ENCODE measurements at regions not wholly inside any gene's neighbourhood (a gene's known extent, or its start where the extent isn't known, plus 50 kb on each side); places are given as distances from the start of the nearest gene placed in this dataset.
A peak's percentile ranks its signal among the peaks of the same experiment; 100 is the strongest.

DNA sequence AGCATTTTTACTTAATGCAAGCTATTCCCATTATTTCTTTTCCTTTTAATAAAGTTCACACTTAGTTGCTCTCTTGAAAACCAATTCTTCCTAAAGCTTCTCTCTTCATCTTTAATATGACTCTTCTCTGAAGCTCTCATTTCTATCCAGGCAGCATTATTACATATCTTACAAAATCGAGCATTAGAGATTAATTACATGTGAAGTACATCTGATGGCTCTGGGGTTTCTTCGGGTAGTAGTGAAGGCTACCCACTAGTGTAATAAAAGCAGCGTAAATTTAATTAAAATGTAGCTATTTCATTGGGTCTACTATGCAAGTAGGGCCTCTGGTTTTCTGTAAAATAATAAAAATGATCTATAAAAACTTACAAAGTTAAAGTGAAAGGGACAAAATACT lies 513.6 kb upstream of the DPH6 start:
- TF ChIP-seq, protein P1, sequence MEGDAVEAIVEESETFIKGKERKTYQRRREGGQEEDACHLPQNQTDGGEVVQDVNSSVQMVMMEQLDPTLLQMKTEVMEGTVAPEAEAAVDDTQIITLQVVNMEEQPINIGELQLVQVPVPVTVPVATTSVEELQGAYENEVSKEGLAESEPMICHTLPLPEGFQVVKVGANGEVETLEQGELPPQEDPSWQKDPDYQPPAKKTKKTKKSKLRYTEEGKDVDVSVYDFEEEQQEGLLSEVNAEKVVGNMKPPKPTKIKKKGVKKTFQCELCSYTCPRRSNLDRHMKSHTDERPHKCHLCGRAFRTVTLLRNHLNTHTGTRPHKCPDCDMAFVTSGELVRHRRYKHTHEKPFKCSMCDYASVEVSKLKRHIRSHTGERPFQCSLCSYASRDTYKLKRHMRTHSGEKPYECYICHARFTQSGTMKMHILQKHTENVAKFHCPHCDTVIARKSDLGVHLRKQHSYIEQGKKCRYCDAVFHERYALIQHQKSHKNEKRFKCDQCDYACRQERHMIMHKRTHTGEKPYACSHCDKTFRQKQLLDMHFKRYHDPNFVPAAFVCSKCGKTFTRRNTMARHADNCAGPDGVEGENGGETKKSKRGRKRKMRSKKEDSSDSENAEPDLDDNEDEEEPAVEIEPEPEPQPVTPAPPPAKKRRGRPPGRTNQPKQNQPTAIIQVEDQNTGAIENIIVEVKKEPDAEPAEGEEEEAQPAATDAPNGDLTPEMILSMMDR (IDR thresholded peaks at IDR 0.05; ENCODE audit: poor library complexity, severe bottlenecking), result no peak
- ATAC-seq (ENCODE audit: low read depth) (no peak), DNase-seq (ENCODE audit: low spot score) (no peak)
- no peaks in the 10 kb centered on the region for H3K4me1 ChIP-seq (ENCODE audit: insufficient read depth, poor library complexity, severe bottlenecking)
- H3K36me3 ChIP-seq (ENCODE audit: low read depth), result no peaks in the 10 kb centered on the region
- no peak overlapping the region for H3K27ac ChIP-seq (ENCODE audit: poor library complexity, severe bottlenecking)
- H3K9me3 ChIP-seq (ENCODE audit: severe bottlenecking), result no peaks in the 10 kb centered on the region
- H3K27me3 ChIP-seq (ENCODE audit: insufficient read depth, poor library complexity, severe bottlenecking), result no peaks in the 10 kb centered on the region
- no peak overlapping the region for H3K4me3 ChIP-seq (ENCODE audit: severe bottlenecking)

DNA sequence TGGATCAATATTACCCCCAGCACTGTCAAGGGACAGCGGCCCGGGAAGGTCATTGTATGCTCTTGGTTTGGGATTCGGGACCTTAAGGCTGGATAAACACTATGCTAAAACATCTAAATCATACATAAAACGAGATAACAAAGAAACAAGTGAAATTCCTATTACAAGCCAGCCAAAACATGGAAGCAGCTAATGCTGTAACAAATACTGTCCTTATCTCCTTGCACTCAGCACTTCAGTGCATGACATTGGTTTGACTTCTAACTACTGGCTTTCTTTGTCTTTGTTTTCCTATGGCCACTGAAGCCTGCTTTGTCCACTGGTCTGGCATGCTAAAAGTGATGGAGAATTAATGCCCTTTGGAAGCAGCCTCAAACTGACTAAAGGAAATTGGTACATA lies 516.4 kb upstream of the DPH6 start:
- no peak overlapping the region for H3K27ac ChIP-seq (ENCODE audit: poor library complexity, severe bottlenecking)
- no peaks in the 10 kb centered on the region for H3K36me3 ChIP-seq (ENCODE audit: low read depth)
- no peaks in the 10 kb centered on the region for H3K4me1 ChIP-seq (ENCODE audit: insufficient read depth, poor library complexity, severe bottlenecking)
- ATAC-seq (ENCODE audit: low read depth) (no peak), DNase-seq (ENCODE audit: low spot score) (no peak)
- TF ChIP-seq, protein P1 (IDR thresholded peaks at IDR 0.05; ENCODE audit: poor library complexity, severe bottlenecking), result no peak
- H3K9me3 ChIP-seq (ENCODE audit: severe bottlenecking), result no peaks in the 10 kb centered on the region
- H3K27me3 ChIP-seq (ENCODE audit: insufficient read depth, poor library complexity, severe bottlenecking), result no peaks in the 10 kb centered on the region
- H3K4me3 ChIP-seq (ENCODE audit: severe bottlenecking), result no peak overlapping the region

DNA sequence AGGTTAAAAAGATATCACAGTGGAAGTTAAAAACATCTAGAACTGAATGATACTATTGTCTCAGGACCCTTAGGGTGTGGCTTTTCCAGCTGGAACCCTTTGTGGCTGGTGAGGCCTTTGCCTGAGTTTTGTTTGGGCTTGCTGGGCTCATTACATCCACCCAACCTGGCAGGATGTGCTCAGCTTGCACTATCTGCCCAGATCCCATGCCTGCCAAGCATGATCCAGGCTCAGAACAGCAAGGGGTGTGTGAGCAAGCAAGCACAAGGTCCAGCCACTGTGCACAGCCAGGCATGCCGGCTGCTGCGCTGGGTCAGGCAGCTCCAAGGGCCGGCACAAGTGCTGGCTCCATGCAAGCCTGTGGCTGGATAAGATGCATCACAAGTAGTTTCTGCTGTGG lies 512.7 kb upstream of the CDIN1 start:
- no peak overlapping the region for H3K27ac ChIP-seq (ENCODE audit: poor library complexity, severe bottlenecking)
- no peaks in the 10 kb centered on the region for H3K9me3 ChIP-seq (ENCODE audit: severe bottlenecking)
- no peaks in the 10 kb centered on the region for H3K4me1 ChIP-seq (ENCODE audit: insufficient read depth, poor library complexity, severe bottlenecking)
- H3K27me3 ChIP-seq (ENCODE audit: insufficient read depth, poor library complexity, severe bottlenecking), result no peaks in the 10 kb centered on the region
- no peaks in the 10 kb centered on the region for H3K36me3 ChIP-seq (ENCODE audit: low read depth)
- TF ChIP-seq, protein P1 (IDR thresholded peaks at IDR 0.05; ENCODE audit: poor library complexity, severe bottlenecking), result no peak
- H3K4me3 ChIP-seq (ENCODE audit: severe bottlenecking), result no peak overlapping the region
- ATAC-seq (ENCODE audit: low read depth) (peak; percentile 71), DNase-seq (ENCODE audit: low spot score) (peak; percentile 47)

DNA sequence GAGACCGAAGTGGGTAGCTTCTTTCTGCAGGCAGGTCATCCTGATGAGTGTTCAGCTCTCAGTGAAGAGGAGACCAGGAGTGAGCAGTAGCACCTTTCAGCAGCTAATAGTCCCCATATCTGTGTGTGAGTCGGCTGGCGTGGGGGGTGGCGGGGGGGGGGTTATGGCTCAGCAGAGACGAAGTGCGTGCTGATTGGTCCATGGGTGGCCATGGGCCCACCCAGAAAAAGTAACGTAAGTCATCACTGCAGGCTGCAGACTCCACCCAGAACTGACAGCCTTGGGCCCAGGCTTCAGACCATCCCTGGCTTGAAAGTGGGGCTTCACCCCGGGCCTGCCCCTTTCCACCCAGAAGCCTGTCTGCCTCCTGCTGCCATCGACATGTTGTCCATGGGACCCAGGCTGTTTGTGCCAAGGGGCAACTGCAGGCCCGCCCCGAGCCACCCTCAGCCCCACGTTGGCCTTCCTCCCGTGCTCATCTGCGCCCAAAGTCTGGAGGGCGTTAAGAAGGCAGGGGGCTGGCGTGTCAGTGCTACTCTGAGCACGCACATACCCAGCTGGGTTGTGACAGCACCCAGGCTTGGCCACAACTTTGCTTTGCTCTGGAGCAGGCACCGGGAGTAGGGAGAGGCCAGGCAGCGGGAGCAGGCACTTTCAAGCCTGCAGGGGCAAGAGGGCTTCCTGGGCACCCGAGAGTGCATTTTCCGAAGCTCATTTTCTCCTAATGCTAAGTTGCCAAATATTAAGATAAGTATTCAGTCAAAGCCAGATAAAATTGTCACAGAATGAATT lies 511.7 kb upstream of the CDIN1 start:
- DNase-seq (ENCODE audit: low spot score), result no peak
- H3K27me3 ChIP-seq (ENCODE audit: insufficient read depth, poor library complexity, severe bottlenecking), result no peaks in the 10 kb centered on the region
- H3K9me3 ChIP-seq (ENCODE audit: severe bottlenecking), result no peaks in the 10 kb centered on the region
- H3K4me3 ChIP-seq (ENCODE audit: severe bottlenecking), result no peak overlapping the region
- TF ChIP-seq, protein P1 (IDR thresholded peaks at IDR 0.05; ENCODE audit: poor library complexity, severe bottlenecking), result no peak
- peak; percentile 28; the same call in 1 of the 3 replicates for ATAC-seq (ENCODE audit: low read depth)
- no peak overlapping the region for H3K27ac ChIP-seq (ENCODE audit: poor library complexity, severe bottlenecking)
- H3K4me1 ChIP-seq (ENCODE audit: insufficient read depth, poor library complexity, severe bottlenecking), result no peaks in the 10 kb centered on the region
- H3K36me3 ChIP-seq (ENCODE audit: low read depth), result no peaks in the 10 kb centered on the region

DNA sequence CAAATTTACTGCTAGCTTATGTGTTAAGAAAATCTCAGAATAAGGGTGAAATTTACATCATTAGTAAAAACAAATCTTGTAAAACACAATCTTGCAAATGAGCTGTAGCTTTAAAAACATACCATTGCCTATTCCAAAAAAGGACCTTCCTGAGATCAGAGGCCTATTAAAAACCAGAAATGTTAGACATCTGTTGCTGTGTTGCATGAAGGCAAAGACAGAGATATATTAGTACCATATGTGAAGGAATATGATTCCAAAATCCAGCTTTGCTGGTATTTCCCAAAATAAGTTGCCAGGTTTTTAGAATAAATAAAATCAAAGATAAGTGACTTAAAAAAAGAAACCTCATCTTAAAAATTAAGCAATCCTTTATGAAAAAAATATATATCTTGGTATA lies 504.1 kb upstream of the CDIN1 start:
- TF ChIP-seq, protein P1 (IDR thresholded peaks at IDR 0.05; ENCODE audit: poor library complexity, severe bottlenecking), result no peak
- no peaks in the 10 kb centered on the region for H3K27me3 ChIP-seq (ENCODE audit: insufficient read depth, poor library complexity, severe bottlenecking)
- no peak for ATAC-seq (ENCODE audit: low read depth)
- no peak for DNase-seq (ENCODE audit: low spot score)
- H3K4me3 ChIP-seq (ENCODE audit: severe bottlenecking), result no peak overlapping the region
- H3K4me1 ChIP-seq (ENCODE audit: insufficient read depth, poor library complexity, severe bottlenecking), result no peaks in the 10 kb centered on the region
- H3K27ac ChIP-seq (ENCODE audit: poor library complexity, severe bottlenecking), result no peak overlapping the region
- no peaks in the 10 kb centered on the region for H3K36me3 ChIP-seq (ENCODE audit: low read depth)
- no peaks in the 10 kb centered on the region for H3K9me3 ChIP-seq (ENCODE audit: severe bottlenecking)
